HepG2 (cell line): ENCODE measurements at regions not wholly inside any gene's neighbourhood (a gene's known extent, or its start where the extent isn't known, plus 50 kb on each side); places are given as distances from the start of the nearest gene placed in this dataset.
A peak's percentile ranks its signal among the peaks of the same experiment; 100 is the strongest.

Source experiments
- ATAC-seq: fragments of 200-7000 bp; cut with Tn5 transposase; 3 replicates; pipeline ENCODE4 v1.9.1; 2020; ENCODE audit warnings: mild to moderate bottlenecking, moderate library complexity
- BruUV-seq: library from RNA; stranded (reverse); fragments of 400-500 nt; replicated peaks from 2 replicates; lab custom pipeline; 2021; lab: Mats Ljungman, UMichigan
- CTCF ChIA-PET: fragments of 300-600 bp; formaldehyde crosslinking; extraction: SDS; loops from one replicate; lab custom pipeline; 2021; ENCODE audit warnings: low total read pairs, inconsistent platforms, low intra/inter-chr PET ratio; lab: Yijun Ruan, JAX
- POLR2A ChIA-PET: fragments of 350-600 bp; sonication (Branson Sonifier 250); formaldehyde crosslinking; loops from one replicate; lab custom pipeline; 2020; ENCODE audit warnings: antibody characterized with exemption, inconsistent platforms; lab: Yijun Ruan, JAX
- DNase-seq: peaks from one replicate; pipeline ENCODE4 v3.0.0-alpha.2; 2015; ENCODE audit warnings: low spot score
- FAIRE-seq: peaks from 3 replicates; lab custom pipeline; 2011; peaks lifted over from hg19 to GRCh38; lab: Jason Lieb, UNC
- H2AFZ ChIP-seq: one replicate; pipeline ENCODE4 v1.6.1; 2011; ENCODE audit warnings: low read length, inconsistent platforms
- H3K27ac ChIP-seq: fragments of 300-600 bp; 3 replicates; pipeline ENCODE4 v1.8.0; 2011; ENCODE audit warnings: mixed run types, mild to moderate bottlenecking, mixed read lengths, low read length, inconsistent platforms; ENCODE audit not compliant: insufficient read depth; ENCODE audit errors: extremely low read length
- H3K27me3 ChIP-seq, 2 experiments: fragments of 200-600 bp in 1 of 2; 2 replicates in 1 of 2; 3 replicates in 1 of 2; pipeline versions ENCODE4 v1.6.0 to v1.8.0; 2011; ENCODE audit warnings: low read length in 2 of 2, mild to moderate bottlenecking in 2 of 2, moderate library complexity in 2 of 2, inconsistent platforms in 1 of 2; ENCODE audit not compliant: insufficient read depth in 2 of 2, control insufficient read depth in 1 of 2
- H3K36me3 ChIP-seq, 2 experiments: fragments of 200-600 bp in 1 of 2; replicated peaks in 1 of 2; 2 replicates in 1 of 2; 3 replicates in 1 of 2; pipeline versions ENCODE4 v1.5.1 to v1.8.0; 2011; ENCODE audit warnings: low read length in 2 of 2, inconsistent platforms in 1 of 2; ENCODE audit not compliant: insufficient read depth in 2 of 2, control insufficient read depth in 1 of 2
- H3K4me1 ChIP-seq: 2 replicates; pipeline ENCODE4 v1.5.1; 2012; ENCODE audit warnings: low read length, inconsistent platforms; ENCODE audit not compliant: insufficient read depth
- H3K4me2 ChIP-seq: 2 replicates; pipeline ENCODE4 v1.6.0; 2011; ENCODE audit warnings: low read depth, low read length, inconsistent platforms
- H3K4me3 ChIP-seq, 3 experiments: fragments of 200-600 bp in 1 of 3; sonication (generic), shearing (Covaris generic) in 1 of 3; replicated peaks in 1 of 3; 2 replicates each; pipeline ENCODE4 v1.5.1; 2011 to 2016; ENCODE audit warnings: low read length in 3 of 3, inconsistent platforms in 2 of 3, low read depth in 2 of 3, mild to moderate bottlenecking in 2 of 3, control low read depth in 1 of 3, mixed read lengths in 1 of 3; ENCODE audit not compliant: insufficient read depth in 1 of 3
- H3K79me2 ChIP-seq: one replicate; pipeline ENCODE4 v1.6.1; 2011; ENCODE audit warnings: low read length, inconsistent platforms; ENCODE audit not compliant: insufficient read depth
- H3K9ac ChIP-seq: 2 replicates; pipeline ENCODE4 v1.6.0; 2011; ENCODE audit warnings: mild to moderate bottlenecking, low read depth, low read length, inconsistent platforms; ENCODE audit not compliant: insufficient read depth
- H3K9me3 ChIP-seq: 2 replicates; pipeline ENCODE4 v1.5.1; 2012; ENCODE audit warnings: mild to moderate bottlenecking, low read length
- H4K20me1 ChIP-seq: 2 replicates; pipeline ENCODE4 v1.6.0; 2011; ENCODE audit warnings: inconsistent platforms, mild to moderate bottlenecking, low read length, moderate library complexity; ENCODE audit not compliant: insufficient read depth
- ETV5 ChIP-seq: IDR thresholded peaks from 2 replicates; pipeline ENCODE4 v1.6.1; 2018; ENCODE audit warnings: missing biosample characterization, missing genetic modification reagents, inconsistent platforms, borderline replicate concordance
- GTF3A ChIP-seq: sonication (generic); formaldehyde crosslinking; conservative IDR thresholded peaks from 2 replicates; pipeline ENCODE4 v1.4.0; 2020; ENCODE audit warnings: mild to moderate bottlenecking, missing genetic modification reagents
- RARA ChIP-seq: IDR thresholded peaks from 2 replicates; pipeline ENCODE4 v1.6.1; 2016; ENCODE audit warnings: missing genetic modification reagents, missing compliant biosample characterization
- SOX5 ChIP-seq: IDR thresholded peaks from 2 replicates; pipeline ENCODE4 v1.6.1; 2016; ENCODE audit warnings: borderline replicate concordance
- ZNF670 ChIP-seq: sonication (generic); formaldehyde crosslinking; IDR thresholded peaks from 2 replicates; pipeline ENCODE4 v1.8.0; 2022; ENCODE audit warnings: mild to moderate bottlenecking, missing genetic modification reagents, borderline replicate concordance
- WGBS: methylation state at CpG from one replicate; pipeline ENCODE4 v1.1.6; 2017; ENCODE audit warnings: low lambda C conversion rate; 5-methylcytosine and 5-hydroxymethylcytosine counted together
- in situ Hi-C: cut with HindIII; loops from 2 replicates; pipeline ENCODE4 v1.10.0; 2017; ENCODE audit warnings: low pct_unique_long_range_greater_than_20kb; ENCODE audit not compliant: extremely low pct_ligation_motif_present
- intact Hi-C: fragments of 100-400 bp; cut with micrococcal nuclease; formaldehyde crosslinking; loops from one replicate; pipeline ENCODE4 v1.10.0; 2022; ENCODE audit not compliant: unreplicated experiment
- TF ChIP-seq, protein P1 (sequence below): sonication (generic); formaldehyde crosslinking; IDR thresholded peaks from 2 replicates; pipeline ENCODE4 v1.5.0; 2020; ENCODE audit warnings: missing genetic modification reagents
- TF ChIP-seq, protein P2 (sequence below): IDR thresholded peaks from 2 replicates; pipeline ENCODE4 v1.4.0; 2020; ENCODE audit warnings: mild to moderate bottlenecking, missing genetic modification reagents

DNA sequence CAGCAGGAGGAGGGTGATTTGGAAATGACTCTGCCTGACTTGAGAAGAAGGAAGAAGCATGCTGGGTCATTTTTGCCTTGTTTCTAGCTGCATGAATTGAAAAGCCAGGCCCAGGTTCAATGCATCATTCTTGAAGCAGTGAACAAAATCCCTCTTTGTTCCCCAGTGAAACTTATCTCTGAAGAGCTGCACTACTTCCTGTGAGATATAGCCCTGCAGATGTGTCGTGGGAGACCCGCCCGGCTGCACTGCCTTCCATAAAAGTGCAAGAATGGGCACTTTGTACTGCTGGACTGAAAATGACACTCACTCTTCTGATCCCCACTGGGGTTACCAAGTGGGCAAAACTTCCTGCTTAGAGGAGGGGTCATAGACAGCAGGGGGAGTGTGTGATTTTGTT is 249.2 kb upstream of the NFIA start:
- H3K27ac ChIP-seq = peak overlapping the region; percentile 19
- FAIRE-seq (no peak), DNase-seq (peak; percentile 41), ATAC-seq (peak; percentile 44)
- CTCF ChIA-PET = no interaction called here
- no peaks in the 10 kb centered on the region for H3K79me2 ChIP-seq
- peak; percentile 45; the same call in 1 of the 2 replicates for TF ChIP-seq ETV5
- TF ChIP-seq GTF3A (CRISPR knock-in tag) = no peak
- no peak for TF ChIP-seq ZNF670 (CRISPR knock-in tag)
- TF ChIP-seq, protein P1, sequence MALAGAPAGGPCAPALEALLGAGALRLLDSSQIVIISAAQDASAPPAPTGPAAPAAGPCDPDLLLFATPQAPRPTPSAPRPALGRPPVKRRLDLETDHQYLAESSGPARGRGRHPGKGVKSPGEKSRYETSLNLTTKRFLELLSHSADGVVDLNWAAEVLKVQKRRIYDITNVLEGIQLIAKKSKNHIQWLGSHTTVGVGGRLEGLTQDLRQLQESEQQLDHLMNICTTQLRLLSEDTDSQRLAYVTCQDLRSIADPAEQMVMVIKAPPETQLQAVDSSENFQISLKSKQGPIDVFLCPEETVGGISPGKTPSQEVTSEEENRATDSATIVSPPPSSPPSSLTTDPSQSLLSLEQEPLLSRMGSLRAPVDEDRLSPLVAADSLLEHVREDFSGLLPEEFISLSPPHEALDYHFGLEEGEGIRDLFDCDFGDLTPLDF (CRISPR knock-in tag) = no peak
- TF ChIP-seq SOX5 (CRISPR knock-in tag) = peak; percentile 15; the same call in 1 of the 2 replicates
- TF ChIP-seq, protein P2, sequence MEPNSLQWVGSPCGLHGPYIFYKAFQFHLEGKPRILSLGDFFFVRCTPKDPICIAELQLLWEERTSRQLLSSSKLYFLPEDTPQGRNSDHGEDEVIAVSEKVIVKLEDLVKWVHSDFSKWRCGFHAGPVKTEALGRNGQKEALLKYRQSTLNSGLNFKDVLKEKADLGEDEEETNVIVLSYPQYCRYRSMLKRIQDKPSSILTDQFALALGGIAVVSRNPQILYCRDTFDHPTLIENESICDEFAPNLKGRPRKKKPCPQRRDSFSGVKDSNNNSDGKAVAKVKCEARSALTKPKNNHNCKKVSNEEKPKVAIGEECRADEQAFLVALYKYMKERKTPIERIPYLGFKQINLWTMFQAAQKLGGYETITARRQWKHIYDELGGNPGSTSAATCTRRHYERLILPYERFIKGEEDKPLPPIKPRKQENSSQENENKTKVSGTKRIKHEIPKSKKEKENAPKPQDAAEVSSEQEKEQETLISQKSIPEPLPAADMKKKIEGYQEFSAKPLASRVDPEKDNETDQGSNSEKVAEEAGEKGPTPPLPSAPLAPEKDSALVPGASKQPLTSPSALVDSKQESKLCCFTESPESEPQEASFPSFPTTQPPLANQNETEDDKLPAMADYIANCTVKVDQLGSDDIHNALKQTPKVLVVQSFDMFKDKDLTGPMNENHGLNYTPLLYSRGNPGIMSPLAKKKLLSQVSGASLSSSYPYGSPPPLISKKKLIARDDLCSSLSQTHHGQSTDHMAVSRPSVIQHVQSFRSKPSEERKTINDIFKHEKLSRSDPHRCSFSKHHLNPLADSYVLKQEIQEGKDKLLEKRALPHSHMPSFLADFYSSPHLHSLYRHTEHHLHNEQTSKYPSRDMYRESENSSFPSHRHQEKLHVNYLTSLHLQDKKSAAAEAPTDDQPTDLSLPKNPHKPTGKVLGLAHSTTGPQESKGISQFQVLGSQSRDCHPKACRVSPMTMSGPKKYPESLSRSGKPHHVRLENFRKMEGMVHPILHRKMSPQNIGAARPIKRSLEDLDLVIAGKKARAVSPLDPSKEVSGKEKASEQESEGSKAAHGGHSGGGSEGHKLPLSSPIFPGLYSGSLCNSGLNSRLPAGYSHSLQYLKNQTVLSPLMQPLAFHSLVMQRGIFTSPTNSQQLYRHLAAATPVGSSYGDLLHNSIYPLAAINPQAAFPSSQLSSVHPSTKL (CRISPR knock-in tag) = peak; percentile 13; the same call in 1 of the 2 replicates
- 0 out of 2 replicates have a peak, but pooled peaks have one; percentile 14 for TF ChIP-seq RARA (CRISPR knock-in tag)
- peaks cover 47% of the 10 kb centered on the region for H3K4me1 ChIP-seq
- no CpG with 5 or more reads among the region's 3 CpGs for WGBS
- in situ Hi-C loops = no loop called here
- intact Hi-C loops = no loop called here
- H3K9me3 ChIP-seq = no peaks in the 10 kb centered on the region
- H4K20me1 ChIP-seq = no peaks in the 10 kb centered on the region
- BruUV-seq = no TSS peak
- H3K9ac ChIP-seq = no peak overlapping the region
- no peak overlapping the region for H2AFZ ChIP-seq
- no peaks in the 10 kb centered on the region for H3K36me3 ChIP-seq
- H3K27me3 ChIP-seq = peaks cover 0 to 2% of the 10 kb centered on the region in 2 experiments; a peak in 1 of 5 replicates
- no peak overlapping the region for H3K4me3 ChIP-seq
- peak overlapping the region; percentile 53 for H3K4me2 ChIP-seq
- POLR2A ChIA-PET = no interaction called here
